ENCODE measurements at regions not wholly inside any gene's neighbourhood (a gene's known extent, or its start where the extent isn't known, plus 50 kb on each side); places are given as distances from the start of the nearest gene placed in this dataset.

DNA sequence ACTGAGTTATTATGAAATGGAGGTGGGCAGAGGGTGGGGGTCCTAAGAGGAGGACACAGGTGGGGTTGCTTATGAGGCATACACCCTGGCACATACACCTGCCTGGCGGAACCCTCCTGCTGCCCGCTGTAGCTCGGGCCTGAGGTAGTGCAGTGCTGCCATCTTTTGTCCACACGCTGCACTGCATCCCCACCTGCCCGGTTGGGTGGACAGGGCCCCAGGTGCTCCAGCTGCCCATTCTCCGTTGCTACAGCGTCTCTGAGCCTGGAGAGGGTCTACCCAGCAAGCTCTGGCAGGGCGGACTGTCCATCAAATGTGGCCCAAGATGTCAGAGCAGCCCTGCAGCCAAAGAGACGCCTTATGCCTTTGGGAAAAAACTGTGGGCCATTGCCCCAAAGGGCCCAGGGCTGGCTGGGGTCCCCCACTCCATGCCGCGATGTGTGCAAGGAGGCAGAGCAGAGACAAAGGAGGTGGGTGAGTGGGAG, 131.2 kb downstream of the BUD13 start:
- DNase-seq, result peak; percentile 72

DNA sequence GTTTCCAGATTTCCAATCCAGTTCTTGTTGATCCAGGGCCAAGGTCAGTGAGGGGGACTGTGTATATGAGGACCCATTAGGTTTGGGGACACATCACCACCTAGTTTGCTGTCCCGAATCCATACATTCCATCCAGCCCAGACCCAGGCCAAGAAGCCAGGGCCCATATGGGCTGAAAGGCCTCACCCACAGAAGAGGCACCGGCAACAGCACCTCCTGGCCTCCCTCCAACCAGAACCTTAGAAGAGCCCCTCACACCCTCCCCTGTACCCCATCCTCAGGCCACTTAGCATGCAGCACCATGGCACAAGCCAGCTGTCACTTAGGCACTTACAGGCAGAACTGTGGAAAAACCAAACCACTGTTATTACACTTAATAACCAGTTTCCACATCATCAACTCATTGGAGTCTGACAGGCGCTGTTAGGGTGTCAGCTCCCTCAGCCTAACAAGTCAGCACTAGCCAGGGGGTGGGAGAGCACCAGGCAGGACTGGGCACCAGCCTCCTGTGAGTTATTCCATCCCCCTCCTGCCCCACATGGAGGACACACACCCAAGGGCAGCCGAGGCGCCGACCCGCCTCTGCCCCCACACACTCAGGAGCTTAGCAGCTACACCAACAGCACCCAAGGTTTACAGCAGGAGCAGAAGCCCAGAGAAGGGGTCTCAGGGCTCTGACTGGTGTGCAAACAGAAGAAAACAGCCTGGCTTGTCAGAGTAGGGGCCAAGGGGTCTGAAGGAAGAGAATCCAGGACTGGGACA, 132.0 kb downstream of the BUD13 start:
- DNase-seq, result no peak

DNA sequence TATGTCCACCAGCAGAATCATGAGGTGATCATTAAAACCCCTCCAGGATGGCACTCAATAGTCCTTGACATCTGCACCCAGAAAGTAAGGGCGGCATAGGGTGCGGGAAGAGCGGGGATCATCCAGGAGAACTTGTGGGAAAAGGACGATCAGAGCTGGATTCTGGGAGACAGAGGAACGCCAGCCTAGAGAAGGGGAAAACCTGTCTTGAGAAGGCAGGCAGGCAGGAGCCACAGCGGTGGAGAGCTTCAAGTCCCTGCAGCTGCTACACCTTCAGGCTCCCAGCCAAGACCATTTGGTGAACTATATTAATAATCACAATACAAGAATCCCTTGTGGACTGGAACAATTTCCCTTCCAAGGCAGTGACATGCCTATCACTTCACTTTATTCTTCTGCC, 134.3 kb downstream of the BUD13 start:
- DNase-seq, result no peak

DNA sequence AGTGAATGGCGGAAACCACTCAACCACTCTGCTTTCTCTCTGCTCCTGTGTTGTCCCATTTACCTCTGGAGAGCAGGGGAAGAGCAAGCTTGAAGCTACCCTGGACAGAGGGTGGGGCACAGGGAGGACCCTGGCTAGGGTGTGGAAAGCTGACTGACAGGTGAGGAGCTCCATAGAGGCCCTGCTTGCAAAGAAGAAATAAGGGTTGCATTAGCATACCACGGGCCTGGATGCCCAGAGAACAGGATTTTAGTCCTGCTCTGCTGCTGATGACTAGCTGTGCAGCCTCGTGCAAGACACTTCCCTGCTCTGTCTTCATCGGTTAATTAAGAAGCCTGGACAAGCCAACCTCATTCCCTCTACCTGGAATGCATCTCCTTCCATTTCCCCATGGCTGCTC, 135.0 kb downstream of the BUD13 start:
- no peak for DNase-seq

DNA sequence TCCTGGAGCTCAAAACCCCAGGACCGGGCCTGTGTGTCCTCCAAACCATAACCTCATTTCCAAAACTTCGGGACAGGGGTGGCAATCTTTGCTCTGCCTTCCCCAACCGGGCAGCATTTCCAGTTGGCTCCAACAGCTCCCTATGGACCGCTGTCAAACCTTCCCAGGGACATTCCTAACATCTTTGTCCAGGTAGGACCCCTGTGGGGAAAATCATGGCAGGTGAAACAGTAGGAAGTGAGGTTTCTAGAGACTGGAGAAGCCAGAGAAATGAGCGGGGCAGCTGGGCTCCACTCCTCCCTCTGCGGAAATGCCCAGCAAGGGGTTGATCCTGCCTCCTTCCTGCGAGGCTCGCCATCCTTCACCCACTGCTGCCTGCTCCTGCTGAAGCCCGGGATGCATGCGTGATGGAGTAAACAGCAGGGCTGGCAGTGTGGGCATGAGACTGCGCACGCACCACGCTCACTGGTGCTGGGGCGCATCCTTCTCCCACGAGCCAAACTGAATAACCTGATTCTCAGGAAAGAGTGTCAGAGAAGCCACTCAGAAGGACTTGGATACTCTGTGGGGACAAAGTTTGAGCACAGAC, 136.4 kb downstream of the BUD13 start:
- no peak for DNase-seq

DNA sequence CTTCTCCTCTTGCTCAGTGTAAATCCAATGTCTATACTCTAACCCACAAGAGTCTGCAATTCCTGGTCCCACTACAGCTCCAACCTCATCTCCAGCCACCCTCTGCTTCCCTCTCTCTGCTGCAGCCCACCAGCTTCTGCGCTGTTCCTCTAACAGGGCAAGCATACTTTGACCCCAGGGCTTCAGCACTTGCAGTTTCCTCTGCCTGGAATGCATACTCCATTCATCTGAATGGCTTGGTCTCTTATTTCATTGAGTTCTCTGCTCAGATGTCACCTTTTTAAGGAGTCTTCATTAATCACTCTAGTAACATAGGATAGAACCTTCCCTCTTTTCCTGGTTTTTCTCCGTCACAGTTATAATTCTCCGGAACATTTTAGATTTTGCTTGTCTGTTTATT, 141.6 kb downstream of the BUD13 start:
- DNase-seq, result no peak

DNA sequence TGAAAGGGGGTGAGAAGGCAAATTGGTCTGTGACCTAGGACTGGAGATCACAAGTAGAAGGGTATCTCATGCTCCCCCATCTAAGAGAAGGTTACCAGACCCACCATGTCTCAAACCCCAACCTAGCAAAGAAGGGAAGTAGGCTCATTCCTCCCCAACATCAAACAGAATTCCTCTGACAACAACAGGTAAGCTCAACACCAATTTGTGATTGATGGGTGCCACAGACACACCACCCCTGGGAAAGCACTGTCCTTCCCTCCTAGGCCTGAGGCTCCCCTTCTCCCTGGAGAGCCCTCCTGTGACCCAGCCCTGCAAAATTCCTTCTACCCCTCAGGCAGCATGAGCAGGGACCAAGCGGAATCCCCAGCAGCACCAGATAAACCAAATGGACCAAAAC, 154.3 kb downstream of the BUD13 start:
- DNase-seq, result no peak

DNA sequence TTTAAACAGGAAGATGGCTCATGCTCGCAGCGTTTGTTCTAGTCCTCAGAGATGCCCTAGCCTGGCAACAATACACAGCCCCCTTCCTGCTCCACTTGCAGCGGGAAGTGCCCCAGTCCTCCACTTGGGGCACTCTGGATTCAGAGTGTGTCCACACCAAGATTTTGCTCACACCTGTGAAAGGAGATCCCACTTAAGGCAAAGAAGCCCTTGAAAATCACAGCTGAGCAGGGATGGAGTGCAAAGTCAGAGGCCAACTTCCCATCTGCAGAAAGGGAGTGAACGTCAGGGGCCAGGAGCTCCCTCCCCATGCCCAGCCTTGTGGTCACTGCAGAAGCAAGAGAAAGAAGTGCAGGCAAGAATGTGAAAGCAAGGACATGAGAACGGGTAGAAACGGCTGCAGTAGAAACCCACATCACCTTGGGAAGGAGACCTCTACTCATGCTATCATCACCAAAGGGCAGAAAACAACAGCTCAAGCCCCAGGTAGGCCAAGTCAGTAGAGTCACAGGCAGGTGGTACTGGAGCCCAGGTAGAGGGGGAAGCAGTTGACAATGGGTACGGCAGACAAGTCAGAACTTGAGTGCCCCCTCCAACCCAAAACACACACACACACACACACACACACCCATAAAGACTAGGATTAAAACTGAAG, 157.4 kb downstream of the BUD13 start:
- DNase-seq, result no peak

DNA sequence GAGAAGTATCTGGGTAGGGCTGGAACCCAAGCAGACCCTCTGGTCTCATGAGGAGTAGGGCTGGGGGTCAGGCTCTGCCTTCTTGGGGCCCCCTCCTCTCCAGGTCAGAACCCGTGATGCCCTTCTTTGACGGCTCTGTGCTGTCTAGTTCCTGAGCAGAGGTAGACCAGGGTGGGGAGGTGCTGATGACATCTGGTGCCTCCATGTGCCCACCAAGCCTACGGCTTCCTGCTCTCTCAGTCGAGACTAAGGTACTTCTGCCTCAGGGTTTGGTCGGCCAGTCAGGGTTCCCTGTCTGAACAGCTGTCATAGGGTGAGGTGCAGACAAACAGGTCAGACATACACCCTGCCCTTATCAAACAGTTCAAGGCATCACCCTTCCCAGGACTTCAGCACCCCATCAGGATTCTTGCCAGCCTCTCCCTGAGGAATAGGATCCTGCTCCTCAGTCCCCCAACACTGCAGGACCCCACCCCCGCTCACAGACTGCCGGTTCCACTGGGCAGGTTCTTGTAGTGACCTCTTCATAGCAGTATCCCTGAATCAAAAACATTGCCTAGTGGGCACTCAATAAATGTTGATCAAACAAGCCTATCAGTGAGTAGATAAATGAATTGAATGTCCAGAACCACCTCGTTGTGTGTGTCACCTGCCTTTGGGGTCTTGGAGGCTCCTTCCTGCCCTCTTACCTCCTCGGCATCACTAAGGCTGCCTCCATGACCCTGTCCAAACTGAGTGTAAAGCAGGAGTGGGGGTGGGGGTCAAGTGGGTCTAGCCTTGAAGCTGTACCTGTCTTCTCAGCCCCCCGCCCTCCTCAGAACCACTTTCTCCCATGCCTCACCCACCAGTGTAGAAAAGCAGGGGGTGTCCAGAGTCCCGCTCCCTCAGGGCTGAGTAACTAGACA, 158.2 kb downstream of the BUD13 start:
- no peak for DNase-seq

DNA sequence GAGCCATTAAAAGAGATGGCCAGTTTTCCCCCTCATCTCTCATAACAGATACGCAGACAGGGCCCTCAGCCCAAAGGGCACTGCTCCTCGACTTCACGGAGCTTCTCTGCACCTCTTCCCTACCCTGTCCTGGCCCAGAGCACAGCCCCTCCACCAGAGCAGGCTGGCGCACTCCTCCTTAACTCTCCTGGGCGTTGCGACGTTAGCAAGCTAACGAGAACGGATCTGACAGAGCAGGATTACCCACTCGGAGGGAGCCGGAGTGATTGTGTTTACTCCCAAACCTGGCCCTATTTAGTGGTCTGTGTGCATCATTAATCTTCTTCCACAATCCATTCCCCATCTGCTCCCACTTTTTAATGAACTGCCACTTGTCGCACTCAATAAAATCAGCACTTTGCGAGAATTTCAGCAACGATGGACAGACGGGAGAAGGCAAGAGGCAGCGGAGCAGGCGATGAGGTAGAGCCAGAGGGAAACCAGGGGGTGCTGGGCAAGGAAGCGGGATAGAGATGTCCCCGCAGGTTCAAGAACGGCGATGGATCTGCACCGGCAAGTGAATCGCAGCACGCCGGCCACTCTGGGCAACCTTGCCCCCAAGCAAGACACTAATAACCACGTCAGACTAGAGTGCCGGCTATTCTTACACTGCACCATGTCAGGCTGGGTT, 159.4 kb downstream of the BUD13 start:
- DNase-seq, result no peak

DNA sequence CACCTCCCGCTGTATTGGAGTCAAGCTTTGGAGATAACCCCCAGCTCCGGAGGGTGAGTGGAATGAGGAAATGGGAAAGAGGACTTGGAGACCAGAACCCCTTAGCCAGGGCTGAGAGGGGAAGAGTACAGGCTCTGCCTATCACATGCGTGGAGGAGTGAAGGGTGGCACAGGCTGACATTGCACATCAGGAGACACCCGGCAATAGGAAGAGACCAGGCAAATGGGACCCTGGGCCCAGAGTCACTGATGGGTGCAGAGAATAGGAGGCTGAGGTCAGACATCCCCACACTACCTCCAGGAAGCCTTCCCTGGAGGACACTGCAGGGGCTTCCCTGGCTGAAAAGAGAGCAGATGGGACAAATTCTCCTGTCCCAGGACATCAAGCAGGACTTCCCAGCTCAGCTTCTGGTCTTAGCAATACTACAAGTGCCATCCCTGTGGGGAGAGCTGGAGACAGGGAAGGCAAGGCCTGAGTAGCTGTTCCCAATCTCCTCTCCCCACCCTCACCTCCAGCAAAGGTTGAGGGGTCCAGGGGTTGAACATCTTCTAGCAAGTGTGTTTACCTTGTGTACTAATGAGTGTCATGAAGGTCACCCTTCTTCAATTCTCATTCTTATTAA, 160.7 kb downstream of the BUD13 start:
- DNase-seq, result no peak

DNA sequence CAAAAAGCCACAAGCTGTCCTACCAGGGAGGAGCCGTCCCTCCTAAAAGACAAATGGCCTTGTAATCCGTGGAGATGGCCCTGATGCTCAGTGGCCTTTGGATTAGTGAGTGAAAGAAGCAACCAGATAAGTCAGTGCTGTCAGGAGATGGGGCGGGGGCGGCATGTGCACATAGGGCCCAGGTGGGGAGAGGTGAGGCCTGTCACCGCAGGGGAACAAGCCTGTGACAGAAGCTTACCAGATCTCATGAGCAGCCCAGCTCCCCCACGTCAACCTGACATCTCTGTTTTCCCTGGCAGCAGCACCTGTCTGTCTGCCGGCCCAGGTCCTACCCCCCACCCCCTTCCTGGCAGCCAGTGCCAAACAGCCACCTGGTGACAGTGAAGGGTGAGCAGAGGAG, 162.6 kb downstream of the BUD13 start:
- DNase-seq, result no peak

DNA sequence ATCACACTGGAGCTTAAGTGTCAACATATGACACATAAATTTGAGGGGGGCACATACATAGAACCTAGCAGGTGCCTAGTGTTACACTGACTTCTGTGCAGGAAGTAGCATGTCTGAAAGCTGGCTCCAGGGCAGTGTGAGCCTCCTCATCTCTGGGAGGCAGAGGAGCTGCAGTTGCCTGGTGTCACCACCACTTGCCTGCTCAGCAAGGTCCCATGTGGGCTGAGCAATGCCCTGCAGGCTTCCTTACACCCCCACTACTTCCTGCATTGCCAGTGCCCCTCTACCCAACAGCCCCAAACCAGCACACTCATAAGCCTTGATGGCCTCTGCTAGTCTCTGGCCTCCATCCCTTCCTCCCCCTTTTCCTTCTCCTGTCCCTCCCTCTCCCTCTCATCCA, 165.8 kb downstream of the BUD13 start:
- no peak for DNase-seq

DNA sequence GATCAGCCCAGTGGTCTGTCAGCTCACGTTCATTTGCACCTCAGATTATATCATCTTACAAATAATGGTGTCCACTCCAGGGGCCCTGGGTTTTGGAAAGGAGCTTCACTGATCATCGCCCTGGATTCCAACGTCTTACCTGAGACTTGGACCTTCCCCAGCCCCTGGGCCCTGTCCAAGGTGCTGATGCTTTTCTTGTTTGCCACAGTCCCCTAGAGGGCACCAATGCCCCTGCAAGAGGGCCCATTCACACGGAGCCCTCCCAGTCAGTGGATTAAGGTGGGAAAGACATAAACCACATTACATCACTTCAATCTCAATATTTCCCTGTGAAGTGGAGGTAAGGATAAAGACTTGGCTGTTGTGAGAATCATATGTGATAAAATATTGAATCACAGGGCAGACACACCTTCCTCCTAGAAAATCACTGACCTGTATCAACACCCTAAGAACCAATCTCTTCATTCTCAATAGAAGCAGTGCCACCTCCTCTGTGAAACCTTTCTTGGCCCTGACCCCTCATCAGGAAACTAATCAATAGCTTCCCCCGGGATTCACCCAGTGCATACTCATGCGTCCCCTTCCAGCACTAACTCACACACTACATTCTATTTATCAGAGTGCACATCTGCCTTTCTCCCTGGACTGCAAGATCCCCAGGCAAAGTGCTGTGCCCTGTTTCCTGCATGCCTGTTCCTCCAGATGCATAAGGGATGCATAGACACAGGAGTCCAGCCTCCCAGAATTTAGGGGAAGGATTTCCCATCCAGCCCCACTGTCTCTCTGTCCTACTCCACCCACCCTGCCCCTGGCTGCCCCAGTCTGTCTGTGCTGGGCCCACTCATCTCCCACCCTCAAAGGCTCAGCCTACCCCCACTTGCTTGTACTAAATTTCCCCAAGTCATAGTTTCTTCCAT, 167.0 kb downstream of the BUD13 start:
- peak; percentile 82 for DNase-seq

DNA sequence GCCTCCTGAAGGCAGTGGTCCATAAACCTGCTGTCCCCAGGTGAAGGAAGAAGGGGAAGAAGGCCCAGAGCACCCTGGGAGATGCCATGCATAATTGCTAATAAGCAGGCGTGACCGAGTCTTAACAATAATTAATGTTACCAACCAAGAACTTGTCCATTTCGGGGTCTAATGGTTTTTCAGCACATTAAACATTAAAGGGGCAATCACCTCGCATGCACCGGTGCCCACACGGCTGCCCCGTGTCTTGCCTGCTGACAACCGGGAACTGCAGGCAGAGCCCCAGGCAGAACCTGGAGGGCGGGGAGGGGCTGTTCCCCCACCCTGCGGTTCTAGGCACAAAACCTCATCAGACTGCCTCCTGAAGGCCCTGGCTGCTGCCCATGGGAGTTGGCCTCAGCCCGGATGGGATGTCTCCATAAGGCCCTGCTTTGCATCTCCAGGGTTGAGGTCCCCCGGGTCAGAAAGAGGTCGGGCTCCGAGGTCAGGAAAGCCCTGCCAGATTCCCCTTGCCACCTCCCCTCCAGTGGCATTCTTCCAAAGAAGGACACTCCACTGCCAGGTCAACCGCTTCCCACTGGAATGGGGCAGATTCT, 169.0 kb downstream of the BUD13 start:
- DNase-seq, result no peak

DNA sequence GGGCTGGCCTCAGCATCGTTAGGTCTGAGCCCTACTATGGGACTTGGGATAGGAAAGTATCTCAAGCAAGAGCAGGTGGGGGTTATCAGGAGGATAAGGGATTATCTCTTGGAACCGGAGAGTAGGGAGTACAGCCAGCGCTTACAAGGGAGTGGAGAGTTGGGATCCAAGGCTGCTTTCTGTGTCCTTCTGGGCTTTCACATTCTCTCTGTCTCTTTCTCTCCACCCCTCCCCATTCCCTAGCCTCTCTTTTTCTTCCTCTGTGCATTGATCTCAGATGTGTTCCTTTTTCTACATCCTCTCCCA, 170.2 kb downstream of the BUD13 start:
- DNase-seq, result no peak

DNA sequence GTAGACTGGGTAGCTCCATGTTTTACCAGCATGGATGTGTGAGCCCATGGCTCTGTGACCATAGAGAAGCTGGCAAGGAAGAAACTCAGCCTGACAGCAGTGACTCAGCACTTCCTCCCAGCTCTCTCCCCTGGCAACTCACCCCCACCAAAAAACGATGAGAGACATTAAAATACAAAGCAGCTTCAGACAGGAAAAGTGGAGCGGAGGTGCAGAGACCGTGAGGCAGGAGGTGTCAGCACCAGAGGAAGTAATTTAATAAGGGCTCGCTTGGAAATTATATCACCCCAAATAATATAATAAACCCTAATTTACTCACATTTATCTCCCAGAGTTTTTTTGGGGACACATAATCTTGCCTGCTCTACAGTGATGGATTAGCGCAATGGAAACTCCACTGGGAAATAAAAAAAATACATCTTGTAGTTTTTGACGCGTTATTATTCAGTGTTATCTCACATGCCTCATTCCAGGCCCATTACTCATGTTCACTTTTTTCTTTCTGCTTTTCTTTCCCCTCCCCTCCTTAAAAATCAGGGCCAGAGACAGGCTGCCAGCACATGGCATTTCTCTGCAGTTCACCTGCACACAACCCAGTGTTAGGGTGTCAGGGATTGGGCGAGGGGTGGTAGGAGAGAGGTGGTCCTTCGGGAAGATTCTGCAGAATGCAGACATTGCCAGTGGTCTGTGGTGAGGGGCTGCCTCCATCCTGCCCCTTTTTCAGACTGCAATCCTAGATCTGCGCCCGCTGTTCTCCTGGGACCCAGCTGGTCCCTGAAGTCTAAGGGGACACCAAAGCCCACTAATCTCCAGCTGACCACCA, 170.8 kb downstream of the BUD13 start:
- DNase-seq, result no peak

DNA sequence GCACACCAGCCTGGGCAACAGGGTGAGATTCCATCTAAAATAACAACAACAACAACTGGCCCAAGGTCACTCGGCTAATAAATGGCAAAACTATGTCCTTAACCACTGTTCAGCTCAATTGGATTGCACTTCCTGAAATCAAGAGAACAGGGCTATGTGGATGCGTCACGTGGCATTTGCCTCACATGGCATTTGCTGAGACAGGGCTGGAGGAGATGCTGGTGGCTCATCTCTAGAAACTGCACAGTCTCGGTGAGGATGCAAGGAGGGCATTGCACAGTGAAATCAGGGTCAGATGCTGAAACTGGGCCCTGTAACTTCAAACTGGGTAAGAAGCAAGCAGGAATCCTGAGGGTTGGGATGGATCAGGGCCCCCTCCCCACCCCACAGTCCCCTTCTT, 171.9 kb downstream of the BUD13 start:
- peak; percentile 22 for DNase-seq

DNA sequence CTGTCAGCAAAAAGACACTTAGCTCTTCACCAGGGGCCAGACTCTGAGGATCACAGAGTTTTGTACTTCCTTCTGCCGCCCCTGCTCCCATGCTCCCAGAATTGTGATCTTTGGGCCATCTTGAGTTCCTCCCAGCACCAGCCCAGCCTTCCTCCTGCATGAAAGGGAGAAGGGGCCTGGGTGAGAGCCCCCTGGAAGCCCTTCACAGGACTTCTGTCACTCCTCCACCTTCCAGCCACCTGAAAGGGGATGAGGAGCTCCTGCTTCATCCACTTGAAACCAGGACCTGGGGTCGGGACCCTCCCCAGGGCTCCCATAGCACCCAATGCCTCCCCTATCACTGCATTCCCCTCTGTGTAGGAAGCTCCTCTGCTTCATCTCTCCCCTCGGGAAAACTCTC, 174.2 kb downstream of the BUD13 start:
- DNase-seq, result no peak

DNA sequence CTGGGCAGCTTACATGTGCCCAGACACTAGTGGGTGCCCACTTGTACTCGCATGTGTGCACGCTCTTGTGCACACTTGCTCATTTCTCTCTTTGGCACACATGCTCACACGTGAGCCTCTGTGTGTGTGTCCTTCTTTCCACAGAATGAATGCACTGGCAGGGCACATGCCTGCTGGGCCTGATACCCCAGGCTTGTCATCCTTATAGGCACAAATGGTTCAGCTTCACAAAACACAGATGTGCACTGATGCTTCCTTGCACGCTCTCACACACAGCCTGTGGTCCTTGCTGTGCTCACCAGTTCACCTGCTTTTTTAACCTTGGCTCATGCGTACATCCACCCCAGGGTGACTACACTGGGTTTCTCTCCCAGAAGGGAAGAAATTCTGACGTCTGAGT, 174.8 kb downstream of the BUD13 start:
- DNase-seq, result no peak

Data from RPMI8226 (cell line).